H9 (cell line): ENCODE measurements at regions not wholly inside any gene's neighbourhood (a gene's known extent, or its start where the extent isn't known, plus 50 kb on each side); places are given as distances from the start of the nearest gene placed in this dataset.

Experiments
- DNase-seq: peaks from one replicate; pipeline ENCODE4 v3.0.0-alpha.2; 2017
- H2AFZ ChIP-seq: one replicate; pipeline ENCODE4 v1.6.1; 2013; ENCODE audit warnings: mild to moderate bottlenecking, low read length, control low read depth, moderate library complexity
- H2AK5ac ChIP-seq: 2 replicates; pipeline ENCODE4 v1.6.1; 2013; ENCODE audit warnings: low read length, control low read depth, mixed read lengths; ENCODE audit not compliant: insufficient read length
- H2BK120ac ChIP-seq: one replicate; pipeline ENCODE4 v1.6.1; 2013; ENCODE audit warnings: low read depth, mild to moderate bottlenecking, low read length, control low read depth, inconsistent platforms; ENCODE audit not compliant: poor library complexity, severe bottlenecking
- H2BK12ac ChIP-seq: 2 replicates; pipeline ENCODE4 v1.6.1; 2013; ENCODE audit warnings: low read length, control low read depth, mixed read lengths, low read depth; ENCODE audit not compliant: insufficient read length
- H2BK15ac ChIP-seq: 2 replicates; pipeline ENCODE4 v1.6.1; 2013; ENCODE audit warnings: low read depth, low read length, control low read depth
- H2BK20ac ChIP-seq: one replicate; pipeline ENCODE4 v1.6.1; 2013; ENCODE audit warnings: low read depth, mild to moderate bottlenecking, low read length, control low read depth, inconsistent platforms; ENCODE audit not compliant: poor library complexity, severe bottlenecking
- H2BK5ac ChIP-seq: 2 replicates; pipeline ENCODE4 v1.6.1; 2013; ENCODE audit warnings: low read length, control low read depth, mixed read lengths; ENCODE audit not compliant: insufficient read length
- H3K14ac ChIP-seq: 2 replicates; pipeline ENCODE4 v1.6.1; 2013; ENCODE audit warnings: low read length, control low read depth; ENCODE audit not compliant: insufficient read depth
- H3K18ac ChIP-seq: 2 replicates; pipeline ENCODE4 v1.6.1; 2013; ENCODE audit warnings: low read depth, mild to moderate bottlenecking, mixed read lengths, low read length, control low read depth; ENCODE audit not compliant: insufficient read length
- H3K23ac ChIP-seq: 2 replicates; pipeline ENCODE4 v1.6.1; 2013; ENCODE audit warnings: low read length, control low read depth, mixed read lengths, low read depth; ENCODE audit not compliant: insufficient read length
- H3K23me2 ChIP-seq: 2 replicates; pipeline ENCODE4 v1.6.1; 2013; ENCODE audit warnings: low read depth, mild to moderate bottlenecking, mixed read lengths, low read length, control low read depth; ENCODE audit not compliant: insufficient read length, poor library complexity, severe bottlenecking
- H3K27ac ChIP-seq: 2 replicates; pipeline ENCODE4 v1.5.1; 2013; ENCODE audit warnings: low read length, control low read depth, mixed read lengths, low read depth; ENCODE audit not compliant: insufficient read length
- H3K27me3 ChIP-seq: 2 replicates; pipeline ENCODE4 v1.6.1; 2013; ENCODE audit warnings: low read length, control low read depth, inconsistent platforms; ENCODE audit not compliant: insufficient read depth
- H3K4ac ChIP-seq: 2 replicates; pipeline ENCODE4 v1.6.1; 2013; ENCODE audit warnings: low read depth, mild to moderate bottlenecking, control low read depth, inconsistent platforms, low read length, moderate library complexity
- H3K4me1 ChIP-seq: 2 replicates; pipeline ENCODE4 v1.6.1; 2013; ENCODE audit warnings: low read length, control low read depth, inconsistent platforms; ENCODE audit not compliant: insufficient read depth
- H3K4me2 ChIP-seq: 2 replicates; pipeline ENCODE4 v1.6.1; 2013; ENCODE audit warnings: low read length, control low read depth, mixed read lengths; ENCODE audit not compliant: insufficient read length, insufficient read depth
- H3K56ac ChIP-seq: 2 replicates; pipeline ENCODE4 v1.6.1; 2013; ENCODE audit warnings: low read depth, mild to moderate bottlenecking, mixed read lengths, low read length, control low read depth; ENCODE audit not compliant: insufficient read length
- H3K79me1 ChIP-seq: 2 replicates; pipeline ENCODE4 v1.6.1; 2013; ENCODE audit warnings: low read depth, mild to moderate bottlenecking, moderate library complexity, low read length, control low read depth, inconsistent platforms; ENCODE audit not compliant: insufficient read depth, poor library complexity, severe bottlenecking
- H3K79me2 ChIP-seq: 2 replicates; pipeline ENCODE4 v1.6.1; 2013; ENCODE audit warnings: low read length, control low read depth, inconsistent platforms; ENCODE audit not compliant: insufficient read depth
- H3K9ac ChIP-seq: 2 replicates; pipeline ENCODE4 v1.6.1; 2013; ENCODE audit warnings: low read length, control low read depth, mixed read lengths; ENCODE audit not compliant: insufficient read length; ENCODE audit errors: extremely low read depth
- H3K9me3 ChIP-seq: one replicate; pipeline ENCODE4 v1.6.1; 2013; ENCODE audit warnings: low read depth, low read length, inconsistent platforms; ENCODE audit not compliant: control insufficient read depth
- H3T11ph ChIP-seq: one replicate; pipeline ENCODE4 v1.6.1; 2013; ENCODE audit warnings: mild to moderate bottlenecking, low read length, control low read depth, inconsistent platforms
- H4K20me1 ChIP-seq: one replicate; pipeline ENCODE4 v1.6.1; 2013; ENCODE audit not compliant: control insufficient read depth, insufficient read length, insufficient read depth
- H4K5ac ChIP-seq: 2 replicates; pipeline ENCODE4 v1.6.1; 2013; ENCODE audit warnings: low read depth, mild to moderate bottlenecking, mixed read lengths, low read length, control low read depth; ENCODE audit not compliant: insufficient read length
- H4K8ac ChIP-seq: replicated peaks from 2 replicates; pipeline ENCODE4 v1.6.1; 2013; ENCODE audit warnings: low read length, control low read depth, mixed read lengths, low read depth; ENCODE audit not compliant: insufficient read length
- H4K91ac ChIP-seq: 2 replicates; pipeline ENCODE4 v1.6.1; 2013; ENCODE audit warnings: low read depth, mild to moderate bottlenecking, moderate library complexity, mixed read lengths, low read length, control low read depth; ENCODE audit not compliant: insufficient read length
- H3K27ac Mint-ChIP-seq, 3 experiments: 2 replicates in 2 of 3; 3 replicates in 1 of 3; pipeline ENCODE4 v1.8.0; 2020 to 2021; ENCODE audit warnings: mixed read lengths in 3 of 3, mild to moderate bottlenecking in 1 of 3, moderate library complexity in 1 of 3
- H3K27me3 Mint-ChIP-seq: 2 replicates; pipeline ENCODE4 v1.8.0; 2021; ENCODE audit warnings: low read depth, mild to moderate bottlenecking, moderate library complexity, mixed read lengths
- H3K36me3 Mint-ChIP-seq, 3 experiments: 2 replicates in 2 of 3; 3 replicates in 1 of 3; pipeline ENCODE4 v1.8.0; 2020 to 2021; ENCODE audit warnings: low read depth in 3 of 3, mixed read lengths in 3 of 3; ENCODE audit not compliant: insufficient read depth in 1 of 3
- H3K4me1 Mint-ChIP-seq, 2 experiments: 2 replicates each; pipeline ENCODE4 v1.8.0; 2020; ENCODE audit warnings: mixed read lengths in 2 of 2
- H3K4me3 Mint-ChIP-seq, 2 experiments: 2 replicates in 1 of 2; 3 replicates in 1 of 2; pipeline ENCODE4 v1.8.0; 2020 to 2021; ENCODE audit warnings: mild to moderate bottlenecking in 2 of 2, mixed read lengths in 2 of 2, moderate library complexity in 1 of 2
- H3K9me3 Mint-ChIP-seq, 2 experiments: 2 replicates in 1 of 2; 3 replicates in 1 of 2; pipeline ENCODE4 v1.8.0; 2020; ENCODE audit warnings: mild to moderate bottlenecking in 2 of 2, mixed read lengths in 2 of 2, moderate library complexity in 1 of 2
- CTCF ChIP-seq: fragments of 200-600 bp; sonication (generic); conservative IDR thresholded peaks from 3 replicates; pipeline ENCODE4 v1.8.0; 2021; ENCODE audit warnings: antibody characterized with exemption, mild to moderate bottlenecking
- WGBS: extraction: QIAGEN DNeasy Blood & Tissue Kit; methylation state at CpG from one replicate; pipeline ENCODE4 v1.1.7; 2013; ENCODE audit warnings: missing lambda C conversion rate, low lambda C conversion rate, mixed read lengths; ENCODE audit not compliant: insufficient read length; ENCODE audit errors: extremely low coverage; 5-methylcytosine and 5-hydroxymethylcytosine counted together

GRCh38 chr18:70956554-70956953, 667.7 kb downstream of the SOCS6 start:
- no CpG with 5 or more reads among the region's 6 CpGs for WGBS
- Mint-ChIP-seq H3K9me3 (no peaks in the 10 kb centered on the region), H3K4me3 (no peak overlapping the region), H3K27me3 (no peaks in the 10 kb centered on the region), H3K36me3 (no peaks in the 10 kb centered on the region), H3K27ac (no peak overlapping the region), H3K4me1 (peaks cover 3% of the 10 kb centered on the region in 2 experiments; a peak in 1 of 4 replicates)
- Histone ChIP-seq H3K56ac (no peak overlapping the region), H4K91ac (no peak overlapping the region), H3K9ac (no peak overlapping the region), H2BK5ac (no peak overlapping the region), H2BK15ac (no peak overlapping the region), H3K27me3 (no peaks in the 10 kb centered on the region), H3K23ac (no peak overlapping the region), H4K5ac (no peak overlapping the region), H3K4ac (no peak overlapping the region), H2BK12ac (no peak overlapping the region), H4K20me1 (no peaks in the 10 kb centered on the region), H3K4me1 (no peaks in the 10 kb centered on the region), H3K23me2 (no peaks in the 10 kb centered on the region), H2AK5ac (no peak overlapping the region), H3T11ph (no peak overlapping the region), H3K18ac (no peak overlapping the region), H2BK120ac (no peak overlapping the region), H2AFZ (no peak overlapping the region), H3K4me2 (no peak overlapping the region), H4K8ac (no peak overlapping the region), H3K27ac (no peak overlapping the region), H2BK20ac (no peak overlapping the region), H3K79me1 (no peaks in the 10 kb centered on the region), H3K79me2 (no peaks in the 10 kb centered on the region), H3K14ac (no peak overlapping the region), H3K9me3 (no peaks in the 10 kb centered on the region)
- no peak for TF ChIP-seq CTCF
- no peak for DNase-seq
